Activated T-cell treated with anti-CD3 and anti-CD28 coated beads, Interleukin-2, amount 50 U/mL, for 48 hours (primary cell): ENCODE measurements at regions not wholly inside any gene's neighbourhood (a gene's known extent, or its start where the extent isn't known, plus 50 kb on each side); places are given as distances from the start of the nearest gene placed in this dataset.

ENCODE experiments used
- DNase-seq, 2 experiments: peaks; one replicate each; pipeline ENCODE4 v3.0.0-alpha.2; 2020

DNA sequence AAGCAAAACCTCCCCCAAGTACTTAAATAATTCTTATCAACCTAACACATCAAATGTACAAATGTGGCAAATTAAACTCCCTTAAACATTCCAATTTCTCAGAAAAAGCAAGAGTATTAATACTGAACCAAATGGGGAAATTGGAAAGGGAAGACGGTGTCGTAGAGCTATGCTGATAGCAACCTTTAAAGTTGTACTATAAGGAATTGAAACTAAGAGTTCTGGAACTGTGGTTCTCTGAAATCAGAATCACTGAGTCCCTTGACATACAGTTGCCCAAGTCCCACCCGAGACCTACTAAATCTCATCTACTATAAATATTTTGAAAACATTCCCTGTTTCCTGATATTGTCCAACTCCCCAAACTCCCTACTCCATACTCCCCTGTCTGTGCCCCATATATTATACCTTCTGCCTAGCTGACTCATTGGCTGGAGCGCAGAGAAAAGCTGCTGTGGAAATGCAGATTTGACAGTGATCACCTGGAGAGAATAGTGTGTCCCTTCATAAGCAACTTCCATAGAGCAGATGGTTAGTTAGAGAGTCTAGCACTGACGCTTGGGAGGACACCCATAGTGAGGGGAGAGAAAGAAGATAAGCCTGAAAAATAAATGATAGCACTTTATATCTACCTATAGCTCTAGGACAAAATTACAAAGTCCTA is 51.4 kb upstream of the ITM2B start:
- DNase-seq = no peak

DNA sequence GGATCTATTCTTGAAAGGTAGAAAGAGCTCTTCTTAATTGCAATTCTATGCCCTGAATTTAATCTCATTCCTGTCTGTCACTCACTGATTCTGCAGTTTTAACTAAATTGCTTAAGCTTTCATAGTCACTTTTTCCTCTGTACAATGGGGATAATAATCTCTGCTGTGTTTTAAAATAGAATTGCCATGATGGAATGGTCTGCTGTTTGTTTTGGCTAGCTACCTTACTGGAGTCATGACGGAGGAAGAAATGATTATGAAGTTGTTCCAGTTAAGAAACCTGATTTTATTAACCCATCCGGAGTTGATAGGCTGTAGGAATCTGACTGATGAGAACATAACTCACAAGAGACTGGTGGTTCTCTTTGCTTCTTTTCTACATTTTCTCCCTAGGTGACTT is 54.9 kb upstream of the ITM2B start:
- no peak for DNase-seq

DNA sequence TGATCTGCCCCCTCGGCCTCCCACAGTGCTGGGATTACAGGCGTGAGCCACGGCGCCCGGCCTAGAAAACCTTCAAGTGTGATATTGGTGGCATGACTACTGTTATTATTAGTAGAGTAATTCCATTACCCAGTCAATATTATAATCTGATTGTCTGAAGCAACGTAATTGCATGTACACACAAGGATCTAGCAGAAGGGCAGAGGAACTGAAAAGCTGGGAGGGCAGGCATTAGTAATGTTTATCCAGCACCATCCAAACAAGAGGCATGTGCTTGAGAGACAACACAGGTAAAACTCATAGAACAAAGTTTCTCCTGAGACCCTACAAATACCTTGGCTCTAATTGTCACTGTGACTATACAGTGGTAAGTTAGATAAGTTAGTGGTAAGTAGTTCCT is 56.2 kb upstream of the ITM2B start:
- no peak for DNase-seq

DNA sequence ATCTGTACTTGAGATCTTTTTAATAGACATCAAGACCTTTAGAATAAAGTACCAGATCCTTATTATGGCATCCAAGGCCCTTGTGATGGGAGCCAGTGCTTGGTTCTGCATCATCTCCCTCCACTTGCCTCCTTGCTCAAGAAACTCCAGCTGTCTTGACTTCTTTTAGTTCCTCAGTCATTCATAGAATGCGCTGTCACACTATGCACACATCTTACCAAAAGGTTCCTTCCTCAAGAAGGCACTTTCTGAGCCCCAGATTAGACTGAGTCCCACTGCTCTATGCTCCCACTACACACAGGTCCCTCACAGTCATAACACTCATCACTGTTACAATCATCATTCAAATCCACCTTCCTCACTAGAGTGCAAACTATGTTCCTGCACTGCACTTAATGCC is 57.8 kb upstream of the ITM2B start:
- DNase-seq = no peak

DNA sequence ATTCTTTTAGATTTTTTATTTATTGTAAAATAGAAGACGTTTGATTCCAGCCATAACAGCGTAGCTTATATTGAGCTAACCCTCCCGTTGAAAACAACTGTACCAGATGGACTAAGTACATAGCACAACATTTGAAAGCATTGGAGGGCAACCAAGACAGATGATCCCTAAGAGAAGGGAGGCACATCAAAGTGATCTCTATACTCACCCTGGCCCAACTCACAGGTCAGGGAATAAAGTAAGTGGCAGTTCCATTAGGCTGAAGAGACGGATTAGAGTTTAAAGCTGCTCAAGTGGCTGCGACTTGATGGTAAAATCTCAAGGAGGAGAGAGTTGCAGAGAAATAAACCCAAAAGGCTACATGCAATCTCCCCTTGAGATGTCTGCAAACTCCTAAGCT is 65.1 kb upstream of the ITM2B start:
- no peak for DNase-seq

DNA sequence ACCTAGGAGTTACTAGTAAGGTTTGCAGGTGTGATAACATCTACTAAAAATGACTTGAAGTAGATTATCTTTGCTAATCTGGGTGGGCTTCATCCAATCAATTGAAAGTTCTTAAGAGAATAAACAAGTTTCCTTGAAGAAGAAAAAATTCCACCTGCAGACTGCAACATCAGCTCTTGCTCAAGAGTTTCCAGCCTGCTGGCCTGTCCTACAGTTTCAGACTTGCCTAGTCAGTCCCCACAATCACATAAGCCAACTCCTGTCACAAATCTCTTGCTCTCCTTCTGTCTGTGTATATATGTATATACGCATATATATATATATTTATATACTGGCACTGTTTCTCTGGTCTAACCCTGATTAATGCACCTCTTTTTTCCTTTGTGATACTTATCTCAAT is 67.3 kb upstream of the ITM2B start:
- DNase-seq = no peak

DNA sequence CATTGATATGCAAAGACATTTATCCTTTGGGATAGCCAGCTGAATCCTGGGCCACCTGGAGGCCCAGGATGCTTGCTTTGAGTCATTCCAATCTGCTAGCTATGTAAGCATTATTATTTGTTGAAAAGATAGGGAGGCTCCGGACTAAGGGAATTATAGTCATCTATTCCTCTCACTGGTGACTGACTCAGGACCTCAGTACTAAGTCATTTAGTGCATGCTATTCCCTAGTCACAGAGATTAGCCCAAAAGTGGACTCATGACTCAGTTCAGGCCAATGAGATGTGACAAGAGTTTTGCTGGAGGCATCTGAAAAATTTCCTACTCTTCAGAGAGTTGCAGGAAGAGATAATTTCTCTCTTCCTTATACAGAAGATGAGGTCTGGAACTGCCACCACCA is 67.9 kb upstream of the ITM2B start:
- no peak for DNase-seq

DNA sequence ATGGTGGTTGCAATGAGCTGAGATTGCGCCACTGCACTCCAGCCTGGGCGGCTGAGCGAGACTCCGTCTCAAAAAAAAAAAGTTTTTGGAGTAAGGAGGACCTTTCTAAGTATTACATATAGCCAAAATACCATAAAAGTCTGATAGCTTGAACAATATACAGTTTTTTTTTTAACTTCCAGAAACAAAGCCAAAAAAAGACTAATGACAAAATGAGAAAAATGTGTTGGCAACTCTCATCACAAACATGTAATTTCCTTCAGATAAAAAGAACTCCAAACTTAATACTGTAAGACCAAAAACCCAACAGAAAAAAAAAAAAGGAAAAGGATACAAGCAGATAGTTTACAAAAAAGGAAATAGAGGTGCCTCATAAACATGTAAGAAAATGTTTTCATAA is 68.2 kb upstream of the MED4 start:
- DNase-seq = no peak

DNA sequence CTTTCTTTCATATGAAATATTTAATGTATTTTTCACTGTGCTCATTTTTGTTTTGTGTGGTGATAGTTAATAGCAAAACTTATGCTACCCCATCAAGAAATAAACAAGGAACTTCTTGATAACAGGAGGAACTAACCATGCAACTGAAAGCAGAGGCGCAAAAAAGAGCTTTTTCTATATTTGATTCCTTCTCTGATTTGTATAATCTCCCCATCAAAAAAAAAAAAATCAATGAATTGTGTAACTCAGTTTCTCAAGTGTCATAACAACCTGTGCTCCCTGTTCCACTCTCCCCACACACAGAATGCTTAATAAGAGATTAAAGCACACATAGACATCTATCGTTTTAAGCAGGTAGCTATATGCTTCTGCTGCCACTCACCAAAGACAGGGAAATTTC is 67.3 kb upstream of the MED4 start:
- no peak for DNase-seq

DNA sequence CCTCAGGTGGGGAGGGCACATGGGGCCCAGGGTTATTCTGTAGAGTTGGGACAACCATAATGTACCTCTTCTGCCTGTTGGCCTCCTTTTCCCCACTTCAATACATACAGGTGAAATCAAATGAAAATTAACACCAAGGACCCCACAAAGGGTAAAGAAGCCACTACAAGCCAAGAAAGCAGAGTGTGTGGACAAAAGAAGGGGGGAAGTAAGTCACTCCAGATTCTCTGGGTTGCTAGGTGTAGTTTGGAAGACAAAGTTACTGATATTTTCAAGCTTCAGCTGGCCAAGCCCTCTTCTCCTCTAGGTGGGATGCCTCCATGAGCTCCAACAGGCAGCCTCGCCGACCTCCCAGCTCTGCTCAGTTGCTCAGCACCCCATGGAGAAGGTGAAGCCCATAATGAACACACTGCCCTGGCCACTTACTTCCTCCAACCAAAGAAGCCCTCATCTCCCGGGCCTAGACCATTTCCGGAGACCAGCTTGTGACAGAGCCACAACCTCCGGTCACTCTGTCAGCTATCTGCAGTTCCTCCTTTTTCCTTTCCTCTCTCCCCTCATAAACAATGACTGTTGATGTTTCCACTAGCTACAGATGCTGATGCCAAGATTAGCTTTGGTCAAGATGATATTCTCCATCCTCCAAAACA is 66.8 kb upstream of the MED4 start:
- DNase-seq = no peak

DNA sequence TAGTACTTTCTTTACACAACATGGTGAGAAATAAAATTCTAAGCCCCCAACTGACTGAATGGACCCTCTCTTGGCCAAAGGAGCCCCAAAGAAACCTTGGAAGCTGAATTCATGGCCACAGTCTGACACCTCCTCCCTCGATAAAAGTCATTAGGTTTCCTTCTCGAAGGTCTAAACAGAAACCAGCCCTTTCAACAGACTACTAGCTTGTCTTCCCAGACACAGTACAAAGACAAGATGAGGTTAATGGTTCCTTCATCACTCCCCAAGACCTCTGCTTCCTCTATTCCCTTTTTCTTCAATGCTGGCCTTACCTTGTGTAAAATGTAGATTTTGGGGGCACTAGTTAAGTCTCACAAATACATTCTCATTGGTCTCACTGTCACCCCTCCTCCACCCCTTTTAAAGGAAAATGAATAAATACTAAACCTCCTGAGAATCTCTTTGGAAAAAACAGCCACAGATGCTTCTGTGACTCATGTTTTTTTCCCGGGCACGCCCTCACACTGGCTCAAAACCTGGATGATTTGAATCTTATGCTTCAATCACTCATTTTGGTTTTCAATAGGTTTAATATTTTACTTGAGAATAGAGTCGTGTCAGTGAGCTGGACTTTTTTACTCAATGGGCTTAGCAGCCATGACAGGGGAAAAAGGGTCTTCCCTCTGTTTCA is 65.8 kb upstream of the MED4 start:
- no peak for DNase-seq

DNA sequence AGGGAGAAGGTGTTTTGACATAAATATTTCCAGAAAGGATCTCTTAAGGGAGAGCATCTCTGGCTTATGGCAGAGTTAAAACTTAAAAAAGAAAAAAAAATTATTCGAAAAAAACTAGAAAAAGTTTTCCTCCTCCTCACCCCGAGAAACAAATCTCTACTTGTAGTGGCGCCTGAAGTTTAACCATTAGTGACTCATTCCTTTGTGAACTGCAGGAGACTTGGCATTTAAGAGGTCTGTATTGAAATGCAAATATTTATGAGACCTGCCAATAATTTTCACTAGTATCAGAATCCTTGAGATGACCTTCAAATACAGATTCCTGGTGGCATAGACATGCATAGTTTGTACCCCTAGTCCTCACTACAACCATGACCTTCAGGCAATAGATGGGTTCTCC is 64.9 kb upstream of the MED4 start:
- DNase-seq = no peak

DNA sequence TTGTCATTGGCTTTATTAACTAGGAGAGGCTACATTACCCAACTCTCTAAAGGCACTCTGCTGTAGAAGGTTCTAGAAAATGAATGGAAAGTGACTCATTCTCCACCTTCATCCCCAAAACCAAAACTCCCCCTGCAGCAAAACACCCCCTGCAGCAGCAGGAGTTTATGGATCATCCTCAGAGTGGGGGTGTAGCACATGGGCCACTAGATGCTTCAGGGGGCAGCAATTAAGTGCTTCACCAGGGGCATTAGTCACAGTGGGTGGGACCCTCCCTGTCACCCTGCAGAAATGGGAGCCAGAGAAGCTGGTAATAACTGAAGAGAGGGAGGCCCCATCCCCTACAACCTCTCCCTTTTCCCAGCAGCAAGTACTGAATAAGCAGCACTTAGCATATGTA is 64.5 kb upstream of the MED4 start:
- no peak for DNase-seq

DNA sequence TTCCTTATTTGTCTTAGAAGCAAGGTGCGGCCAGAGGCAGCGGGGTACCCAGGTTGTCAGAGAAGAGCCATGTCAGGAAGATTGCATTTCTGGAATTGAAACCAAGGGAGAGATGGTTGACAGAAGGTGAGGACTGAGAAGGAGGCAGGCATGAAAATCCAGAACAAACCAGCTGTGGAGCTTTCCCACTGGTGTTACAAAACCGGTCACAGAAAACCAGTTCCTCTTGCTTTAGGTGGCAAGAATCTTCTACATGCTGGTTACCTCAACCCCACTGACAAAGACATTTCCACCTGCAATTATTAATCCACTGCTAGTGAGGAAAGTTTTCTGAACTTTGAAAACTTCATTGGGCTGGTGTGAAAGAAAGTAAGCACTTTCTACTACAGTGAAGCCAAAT is 64.0 kb upstream of the MED4 start:
- DNase-seq = no peak

DNA sequence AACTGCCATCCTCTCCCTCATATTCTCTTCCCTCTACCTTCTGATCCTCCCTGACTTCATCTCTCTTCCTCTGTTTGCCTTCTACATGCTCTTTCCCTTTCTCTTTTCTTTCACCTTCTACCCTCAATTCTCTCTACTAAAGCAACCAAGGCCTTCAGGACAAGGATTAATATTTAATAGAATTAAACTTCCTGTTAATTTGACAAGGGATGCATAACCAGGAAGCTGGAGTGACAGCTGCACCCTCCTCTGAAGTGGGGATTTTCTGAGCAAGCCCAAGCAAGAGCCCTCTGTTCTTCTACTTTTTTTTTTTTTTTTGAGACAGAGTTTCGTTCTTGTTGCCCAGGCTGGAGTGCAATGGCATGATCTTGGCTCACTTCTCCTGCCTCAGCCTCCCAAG is 63.4 kb upstream of the MED4 start:
- no peak for DNase-seq

DNA sequence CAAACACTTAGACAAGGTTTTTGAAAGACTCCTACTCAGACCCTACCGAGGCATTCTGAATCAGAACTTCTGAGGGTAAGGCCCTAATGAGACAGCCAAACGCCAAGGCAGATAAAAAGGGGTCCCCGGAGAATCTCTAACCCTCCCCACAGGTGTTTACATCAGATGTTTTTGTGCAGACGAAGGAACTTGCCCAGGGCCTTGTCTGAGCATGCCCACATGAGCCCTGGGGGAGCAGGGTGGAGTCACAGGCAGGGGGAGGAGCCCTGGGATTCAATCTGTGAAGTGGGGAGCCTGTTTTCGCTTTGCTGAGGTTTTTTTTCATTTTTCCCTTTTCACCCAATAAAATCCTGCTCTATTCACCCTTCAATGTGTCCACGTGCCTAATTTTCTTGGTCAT is 61.6 kb upstream of the MED4 start:
- DNase-seq = peak; percentile 77 to 80

DNA sequence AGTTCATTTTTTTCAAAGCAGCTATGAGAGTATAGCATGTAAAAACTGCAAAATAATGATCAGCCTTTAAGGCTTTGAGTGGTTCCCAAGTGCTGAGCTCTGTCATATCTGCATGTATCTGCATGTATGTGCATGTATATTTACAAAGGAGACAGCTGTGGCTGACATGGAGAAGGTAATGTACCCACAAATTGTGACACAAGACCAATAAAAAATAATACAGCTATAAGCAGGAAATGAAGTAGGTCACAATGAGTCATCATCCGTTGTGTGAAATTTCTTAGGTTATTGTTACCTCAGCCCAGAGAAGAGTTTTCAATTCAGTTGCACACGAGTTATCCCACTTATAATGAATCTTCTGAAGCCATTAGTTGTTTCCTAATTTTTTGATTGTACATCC is 60.9 kb upstream of the MED4 start:
- no peak for DNase-seq

DNA sequence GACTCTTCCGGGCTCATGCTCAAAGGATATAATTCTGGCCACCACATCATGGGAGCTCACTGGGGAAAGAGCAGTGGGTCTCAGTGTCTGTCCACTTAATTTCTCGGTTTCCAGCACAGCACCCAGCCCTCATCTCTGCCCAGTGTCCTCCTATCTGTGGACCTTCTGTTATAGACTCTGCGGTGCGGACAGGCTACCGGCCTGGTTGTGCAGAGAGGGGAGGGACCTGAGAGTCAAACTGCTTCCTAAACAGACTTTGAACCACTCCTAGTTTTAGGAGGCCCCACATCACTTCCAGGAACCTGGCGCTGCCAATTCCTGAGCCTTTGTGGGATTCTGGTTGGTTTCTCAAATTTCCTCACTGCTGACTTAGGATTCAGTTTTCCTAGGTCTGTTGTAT is 59.8 kb upstream of the MED4 start:
- no peak for DNase-seq

DNA sequence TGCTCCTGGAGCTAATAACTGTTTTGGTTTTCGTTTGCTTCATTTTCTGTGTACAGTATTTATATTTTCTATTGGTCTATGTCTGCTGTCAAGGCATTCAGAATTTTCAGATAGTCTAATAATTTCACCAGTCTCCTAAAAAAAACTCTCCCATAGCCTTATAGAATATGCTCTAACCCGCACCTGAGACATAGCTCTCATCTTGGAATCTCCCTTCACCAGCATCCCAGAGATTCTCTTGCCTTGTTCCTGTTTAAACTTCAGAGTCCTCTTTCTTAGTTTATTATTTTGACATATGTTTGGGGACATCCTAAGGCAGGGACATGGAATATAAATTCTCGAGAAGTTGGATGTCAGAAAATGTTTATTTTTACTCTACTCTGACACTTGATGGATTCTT is 58.3 kb upstream of the MED4 start:
- no peak for DNase-seq

DNA sequence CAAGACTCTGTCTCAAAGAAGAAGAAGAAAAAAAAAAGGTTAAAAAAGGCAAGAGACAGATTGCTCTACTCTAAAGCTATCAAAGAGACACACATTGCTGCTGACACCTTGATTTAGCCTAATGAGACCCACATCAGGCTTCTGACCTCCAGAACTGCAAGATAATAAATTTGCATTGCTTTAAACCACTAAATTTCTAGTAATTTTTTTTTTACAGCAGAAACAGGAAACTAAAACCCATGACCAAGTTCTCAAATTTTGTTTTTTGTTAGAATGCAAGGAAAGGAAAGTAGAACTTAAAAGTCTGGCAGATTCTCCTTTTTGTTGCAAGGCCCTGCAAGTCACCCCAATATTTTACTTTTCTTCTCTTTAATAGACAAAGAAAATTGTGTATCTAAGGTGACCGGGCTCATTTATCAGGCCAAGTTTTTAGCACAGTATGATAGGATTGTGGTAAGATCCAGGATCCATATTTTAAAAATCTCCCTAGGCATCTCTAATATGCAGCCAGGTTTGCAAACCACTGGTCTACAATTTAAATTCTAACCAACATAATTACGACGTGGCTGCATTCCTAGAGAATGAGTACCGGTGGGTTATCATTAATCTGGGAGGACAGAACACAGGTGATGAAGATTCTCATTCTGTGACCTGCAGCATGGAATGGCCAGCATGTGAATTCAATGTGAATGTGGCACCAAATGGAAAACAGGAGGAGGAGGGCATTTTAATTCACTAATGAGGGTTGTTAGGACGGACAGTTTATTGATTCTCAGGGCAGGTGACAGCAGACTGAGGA is 56.7 kb upstream of the MED4 start:
- no peak for DNase-seq

DNA sequence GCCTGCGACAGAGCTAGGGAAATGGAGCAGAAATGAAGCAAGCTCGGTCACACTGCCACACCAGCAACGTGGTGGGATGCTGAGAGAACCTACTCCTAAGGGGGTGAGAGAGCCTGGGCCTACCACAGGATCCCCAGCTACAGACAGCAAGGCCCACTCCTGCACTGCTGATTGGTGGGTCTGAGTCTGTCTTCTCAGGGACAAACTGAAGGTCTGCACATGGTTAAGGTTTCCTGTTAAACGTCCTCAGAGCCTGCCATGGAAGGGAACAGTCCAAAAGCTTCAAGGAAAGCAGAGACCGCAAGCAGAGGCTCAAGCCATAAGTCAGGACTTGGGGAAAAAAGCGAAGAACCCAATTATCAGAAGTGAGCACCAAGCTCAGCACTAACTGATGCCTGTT is 53.5 kb upstream of the MED4 start:
- DNase-seq = no peak

DNA sequence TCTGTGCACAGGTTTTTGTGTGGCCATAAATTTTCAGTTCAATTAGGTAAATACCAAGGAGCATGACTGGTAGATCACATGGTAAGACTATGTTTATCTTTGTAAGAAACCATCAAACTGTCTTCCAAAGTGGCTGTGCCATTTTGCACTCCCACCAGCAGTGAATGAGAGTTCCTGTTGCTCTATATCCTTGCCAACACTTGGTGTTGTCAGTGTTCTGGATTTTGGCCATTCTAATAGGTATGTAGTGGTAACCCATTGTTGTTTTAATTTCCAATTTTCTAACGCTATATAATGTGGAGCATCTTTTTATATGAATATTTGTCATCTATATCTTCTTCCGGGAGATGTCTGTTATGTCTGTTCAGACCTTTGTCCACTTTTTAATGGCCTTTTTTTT is 51.7 kb upstream of the MED4 start:
- DNase-seq = no peak

DNA sequence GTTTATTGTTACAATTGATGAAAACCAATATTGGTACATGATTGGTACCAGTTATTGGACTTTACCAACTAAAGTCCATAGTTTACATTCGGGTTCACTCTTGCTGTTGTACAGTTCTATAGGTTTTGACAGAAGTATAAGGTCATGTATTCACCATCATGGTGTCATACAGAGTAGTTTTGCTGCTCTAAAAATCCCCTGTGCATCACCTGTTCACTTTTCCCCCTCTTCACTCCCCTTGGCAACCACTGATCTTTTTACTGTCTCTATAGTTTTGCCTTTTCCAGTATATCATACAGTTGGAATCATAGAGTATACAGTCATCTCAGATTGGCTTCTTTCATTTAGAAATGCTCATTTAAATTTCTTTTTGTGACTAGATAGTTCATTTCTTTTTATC is 51.2 kb upstream of the MED4 start:
- no peak for DNase-seq
